Posterior cingulate gyrus (tissue), 11 donors: ENCODE measurements at regions not wholly inside any gene's neighbourhood (a gene's known extent, or its start where the extent isn't known, plus 50 kb on each side); places are given as distances from the start of the nearest gene placed in this dataset.
"Not testable (repeated sequence)": the region's sequence is repeated elsewhere in the genome, so short reads cannot be mapped to it uniquely, and the experiment has no call there.

Experiments
- DNase-seq, 10 donors: peaks; one replicate each; pipeline versions ENCODE4 v3.0.0 to v3.0.0-alpha.2; 2020 to 2021; ENCODE audit warnings: mixed read lengths in 3 of 10
- intact Hi-C: fragments of 100-400 bp; cut with DNase I; formaldehyde crosslinking; loops from one replicate; pipeline ENCODE4 v1.15.1; 2023

GRCh38 chr7:89616829-89617228 is 537.4 kb upstream of the STEAP1 start:
- intact Hi-C loops = not testable (repeated sequence)
- DNase-seq = peak in 2 of 10 donors; percentile 69

GRCh38 chr7:89618274-89618673 is 536.0 kb upstream of the STEAP1 start:
- intact Hi-C loops = no loop called here
- no peak for DNase-seq

- intact Hi-C loops = loop anchor here (5.0 to 10.0 kb wide), 4 partner anchors 835 to 1377 kb away; no protein-coding TSS in a partner anchor
Observed at GRCh38 chr7:89621925-89622641, 532.2 kb upstream of the STEAP1 start.

GRCh38 chr7:89623018-89623672 is 531.1 kb upstream of the STEAP1 start:
- intact Hi-C loops = loop anchor here (5.0 to 10.0 kb wide), 4 partner anchors 836 to 1378 kb away; no protein-coding TSS in a partner anchor
- DNase-seq = no peak

More at GRCh38 chr7:89621925-89622641, 532.2 kb upstream of the STEAP1 start:
- DNase-seq = peak in 2 of 10 donors; percentile 59 to 71

- not testable (repeated sequence) for DNase-seq
- intact Hi-C loops = loop anchor here (5.0 to 10.0 kb wide), 4 partner anchors 837 to 1379 kb away; no protein-coding TSS in a partner anchor
Observed at GRCh38 chr7:89624155-89624554, 530.1 kb upstream of the STEAP1 start.

- DNase-seq = no peak
- intact Hi-C loops = no loop called here
Observed at GRCh38 chr7:89648509-89648908, 505.8 kb upstream of the STEAP1 start.

- intact Hi-C loops = no loop called here
- no peak for DNase-seq
Observed at GRCh38 chr7:89655946-89656345, 498.3 kb upstream of the STEAP1 start.

GRCh38 chr7:89661876-89662275 is 492.4 kb upstream of the STEAP1 start:
- DNase-seq = no peak
- intact Hi-C loops = no loop called here

GRCh38 chr7:89666136-89666835 is 488.0 kb upstream of the STEAP1 start:
- intact Hi-C loops = no loop called here
- no peak for DNase-seq

- no peak for DNase-seq
- intact Hi-C loops = no loop called here
Observed at GRCh38 chr7:89680161-89680560, 474.1 kb upstream of the STEAP1 start.

- intact Hi-C loops = no loop called here
- DNase-seq = no peak
Observed at GRCh38 chr7:89681448-89681847, 472.8 kb upstream of the STEAP1 start.

- no peak for DNase-seq
- intact Hi-C loops = no loop called here
Observed at GRCh38 chr7:89685287-89685686, 469.0 kb upstream of the STEAP1 start.

- DNase-seq = no peak
- intact Hi-C loops = no loop called here
Observed at GRCh38 chr7:89687211-89687610, 467.1 kb upstream of the STEAP1 start.

- intact Hi-C loops = no loop called here
- no peak for DNase-seq
Observed at GRCh38 chr7:89695241-89695640, 459.0 kb upstream of the STEAP1 start.

GRCh38 chr7:89714131-89714530 is 440.1 kb upstream of the STEAP1 start:
- DNase-seq = no peak
- intact Hi-C loops = no loop called here

- DNase-seq = peak in 1 of 10 donors; percentile 38
- intact Hi-C loops = not testable (repeated sequence)
Observed at GRCh38 chr7:89718941-89719340, 435.3 kb upstream of the STEAP1 start.

- intact Hi-C loops = no loop called here
- no peak for DNase-seq
Observed at GRCh38 chr7:89728481-89728880, 425.8 kb upstream of the STEAP1 start.

GRCh38 chr7:89731751-89732445 is 422.4 kb upstream of the STEAP1 start:
- intact Hi-C loops = no loop called here
- DNase-seq = no peak

GRCh38 chr7:89738549-89738948 is 415.7 kb upstream of the STEAP1 start:
- no peak for DNase-seq
- intact Hi-C loops = no loop called here

GRCh38 chr7:89757910-89758309 is 396.4 kb upstream of the STEAP1 start:
- no peak for DNase-seq
- intact Hi-C loops = no loop called here

- intact Hi-C loops = no loop called here
- peak in 1 of 10 donors; percentile 60 for DNase-seq
Observed at GRCh38 chr7:89760690-89761089, 393.6 kb upstream of the STEAP1 start.
